ENCODE measurements at regions not wholly inside any gene's neighbourhood (a gene's known extent, or its start where the extent isn't known, plus 50 kb on each side); places are given as distances from the start of the nearest gene placed in this dataset.

DNA sequence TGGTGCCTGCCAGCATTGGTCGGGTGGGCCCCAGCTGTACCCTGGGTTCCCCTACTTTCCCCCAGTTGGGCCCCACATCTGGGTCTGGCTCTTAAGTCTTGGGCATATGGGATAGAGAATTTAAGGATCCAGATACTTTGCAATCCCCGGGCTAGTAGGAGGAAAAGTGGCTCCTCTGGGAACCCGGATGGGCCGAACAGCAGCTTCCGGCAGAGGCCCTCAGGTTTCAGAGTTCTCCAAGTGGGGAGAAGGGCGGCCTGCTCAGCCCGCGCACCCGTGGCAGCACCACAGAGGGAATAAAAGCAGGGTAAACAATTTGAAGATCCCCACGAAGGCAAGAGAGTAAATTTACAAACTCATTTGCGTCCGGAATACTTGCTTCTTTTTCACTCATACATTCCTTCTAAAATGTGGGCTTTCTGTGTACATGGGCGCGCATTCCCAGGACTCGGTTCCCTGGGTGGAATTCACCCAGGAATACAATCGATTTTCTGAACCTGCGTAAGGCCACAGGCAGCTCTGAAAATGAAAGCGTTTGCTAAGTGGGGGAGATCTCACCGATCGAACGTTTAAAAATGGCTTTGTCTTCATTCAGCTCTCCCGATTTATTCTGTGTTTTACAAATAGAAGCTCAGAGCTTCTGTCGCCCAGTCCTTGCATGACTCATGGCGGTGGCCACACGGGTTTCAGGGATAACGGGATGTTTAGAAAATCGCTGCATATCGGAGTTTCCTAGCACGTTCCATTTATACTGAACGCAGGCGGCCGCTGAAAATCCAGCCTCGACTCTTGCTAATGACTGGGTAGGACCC lies 74.0 kb upstream of the POLG start:
- no peak overlapping the region for H3K27ac ChIP-seq
- peaks cover 3 to 97% of the 10 kb centered on the region in 2 donors for H3K27me3 ChIP-seq
- H3K4me3 ChIP-seq = peak overlapping the region in 1 of 2 donors; percentile 21
- no peaks in the 10 kb centered on the region for H3K36me3 ChIP-seq
- intact Hi-C loops (cut with DNase I; ENCODE audit: low total_unique reads) = no loop called here
- no peak for DNase-seq
- H3K9me3 ChIP-seq = no peaks in the 10 kb centered on the region
- H3K4me1 ChIP-seq = peaks cover 0 to 12% of the 10 kb centered on the region in 2 donors
- TF ChIP-seq POLR2A (IDR thresholded peaks at IDR 0.05) = no peak
- TF ChIP-seq, protein P1, sequence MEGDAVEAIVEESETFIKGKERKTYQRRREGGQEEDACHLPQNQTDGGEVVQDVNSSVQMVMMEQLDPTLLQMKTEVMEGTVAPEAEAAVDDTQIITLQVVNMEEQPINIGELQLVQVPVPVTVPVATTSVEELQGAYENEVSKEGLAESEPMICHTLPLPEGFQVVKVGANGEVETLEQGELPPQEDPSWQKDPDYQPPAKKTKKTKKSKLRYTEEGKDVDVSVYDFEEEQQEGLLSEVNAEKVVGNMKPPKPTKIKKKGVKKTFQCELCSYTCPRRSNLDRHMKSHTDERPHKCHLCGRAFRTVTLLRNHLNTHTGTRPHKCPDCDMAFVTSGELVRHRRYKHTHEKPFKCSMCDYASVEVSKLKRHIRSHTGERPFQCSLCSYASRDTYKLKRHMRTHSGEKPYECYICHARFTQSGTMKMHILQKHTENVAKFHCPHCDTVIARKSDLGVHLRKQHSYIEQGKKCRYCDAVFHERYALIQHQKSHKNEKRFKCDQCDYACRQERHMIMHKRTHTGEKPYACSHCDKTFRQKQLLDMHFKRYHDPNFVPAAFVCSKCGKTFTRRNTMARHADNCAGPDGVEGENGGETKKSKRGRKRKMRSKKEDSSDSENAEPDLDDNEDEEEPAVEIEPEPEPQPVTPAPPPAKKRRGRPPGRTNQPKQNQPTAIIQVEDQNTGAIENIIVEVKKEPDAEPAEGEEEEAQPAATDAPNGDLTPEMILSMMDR (IDR thresholded peaks at IDR 0.05) = no peak

- H3K27ac ChIP-seq = no peak overlapping the region
- no peak for DNase-seq
- no peak for TF ChIP-seq POLR2A (IDR thresholded peaks at IDR 0.05)
- TF ChIP-seq, protein P1 (IDR thresholded peaks at IDR 0.05) = no peak
- no peaks in the 10 kb centered on the region for H3K9me3 ChIP-seq
- intact Hi-C loops (cut with DNase I; ENCODE audit: low total_unique reads) = no loop called here
- H3K4me3 ChIP-seq = no peak overlapping the region
- H3K27me3 ChIP-seq = peaks cover 3 to 85% of the 10 kb centered on the region in 2 donors
- no peaks in the 10 kb centered on the region for H3K36me3 ChIP-seq
- H3K4me1 ChIP-seq = peaks cover 0 to 12% of the 10 kb centered on the region in 2 donors
Measured at GRCh38 chr15:89406940-89407607, 72.5 kb upstream of the POLG start.

DNA sequence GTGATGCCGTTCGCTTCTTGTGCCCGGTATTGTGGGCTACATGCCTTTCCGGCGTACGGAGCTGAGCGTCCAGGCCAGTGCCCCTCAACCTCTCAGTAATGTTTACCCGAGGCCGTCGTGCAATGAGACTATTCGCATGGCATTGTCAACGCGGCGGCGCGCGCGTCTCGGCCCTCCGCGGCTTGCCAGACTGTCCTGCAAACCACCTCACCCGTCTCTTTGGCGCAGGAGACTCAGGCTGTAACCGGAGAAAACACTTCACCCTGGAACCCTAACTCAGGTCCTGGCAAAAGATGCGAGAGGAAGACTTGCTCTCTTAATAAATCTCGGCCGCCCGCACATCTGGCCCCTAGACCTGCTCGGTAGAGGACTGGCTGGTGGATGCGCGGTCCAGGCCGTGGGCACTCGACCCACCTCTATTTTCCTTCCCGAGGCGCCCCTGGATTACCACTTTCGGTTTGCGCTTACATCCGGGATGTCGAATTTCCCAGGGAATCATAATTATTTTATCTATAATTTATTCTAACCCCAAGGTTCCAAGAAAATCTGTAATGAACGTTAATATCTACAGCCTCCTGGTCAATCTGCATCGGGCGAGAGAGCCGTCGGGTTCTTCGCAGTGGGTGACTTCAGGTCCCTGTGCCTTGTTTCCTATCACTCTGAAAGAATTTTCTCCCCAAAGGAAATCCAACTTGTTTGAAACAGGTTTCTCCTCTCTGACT lies 71.8 kb upstream of the POLG start:
- DNase-seq = no peak
- TF ChIP-seq, protein P1 (IDR thresholded peaks at IDR 0.05) = no peak
- no peak for TF ChIP-seq POLR2A (IDR thresholded peaks at IDR 0.05)
- no peaks in the 10 kb centered on the region for H3K9me3 ChIP-seq
- intact Hi-C loops (cut with DNase I; ENCODE audit: low total_unique reads) = no loop called here
- H3K36me3 ChIP-seq = no peaks in the 10 kb centered on the region
- H3K27ac ChIP-seq = no peak overlapping the region
- peaks cover 0 to 12% of the 10 kb centered on the region in 2 donors for H3K4me1 ChIP-seq
- H3K4me3 ChIP-seq = no peak overlapping the region
- peaks cover 3 to 78% of the 10 kb centered on the region in 2 donors for H3K27me3 ChIP-seq

DNA sequence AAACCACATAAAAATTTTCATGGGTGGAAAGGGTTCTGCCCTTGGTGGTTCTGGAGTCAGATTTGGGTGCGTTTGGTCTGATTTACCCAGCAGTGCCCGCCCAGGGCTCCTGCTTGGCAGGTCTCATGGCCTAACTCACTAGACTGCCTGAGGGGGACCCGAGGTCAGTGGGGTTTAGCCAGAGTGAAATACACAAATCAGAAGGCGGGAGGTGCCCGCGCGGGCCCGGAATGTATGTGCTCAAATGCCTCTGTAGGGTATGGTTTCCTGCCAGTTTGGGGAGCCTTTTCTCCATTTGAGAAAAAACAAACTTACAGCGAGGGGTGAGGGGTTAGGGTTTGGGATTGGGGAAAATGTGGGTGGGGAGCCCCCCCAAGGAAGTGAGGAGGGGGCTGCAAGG lies 70.9 kb upstream of the POLG start:
- H3K27me3 ChIP-seq = peaks cover 0 to 78% of the 10 kb centered on the region in 2 donors
- DNase-seq = no peak

More for the DNA sequence above, 70.9 kb upstream of the POLG start:
- Histone ChIP-seq H3K9me3 (no peaks in the 10 kb centered on the region), H3K36me3 (no peaks in the 10 kb centered on the region), H3K4me1 (peaks cover 0 to 12% of the 10 kb centered on the region in 2 donors), H3K4me3 (no peak overlapping the region), H3K27ac (no peak overlapping the region)
- TF ChIP-seq, protein P1 (IDR thresholded peaks at IDR 0.05) = no peak
- TF ChIP-seq POLR2A (IDR thresholded peaks at IDR 0.05) = no peak
- intact Hi-C loops (cut with DNase I; ENCODE audit: low total_unique reads) = no loop called here

Data from uterus (tissue), 3 donors.